Lower lobe of right lung (tissue), 2 donors: ENCODE measurements at regions not wholly inside any gene's neighbourhood (a gene's known extent, or its start where the extent isn't known, plus 50 kb on each side); places are given as distances from the start of the nearest gene placed in this dataset.
A peak's percentile ranks its signal among the peaks of the same experiment; 100 is the strongest.

ENCODE experiments used
- ATAC-seq, 2 donors: fragments of 200-7000 bp; cut with Tn5 transposase; one replicate each; pipeline ENCODE4 v1.9.1; 2020 to 2022; ENCODE audit warnings: mild to moderate bottlenecking in 2 of 2, moderate library complexity in 2 of 2
- DNase-seq: peaks from one replicate; pipeline ENCODE4 v3.0.0-alpha.2; 2020
- H3K27ac ChIP-seq: fragments of 200-600 bp; one replicate; pipeline ENCODE4 v1.8.0; 2022
- H3K27me3 ChIP-seq: fragments of 200-600 bp; one replicate; pipeline ENCODE4 v1.8.0; 2022; ENCODE audit warnings: low read depth
- H3K36me3 ChIP-seq: fragments of 200-600 bp; one replicate; pipeline ENCODE4 v1.8.0; 2022; ENCODE audit warnings: mild to moderate bottlenecking
- H3K4me1 ChIP-seq: fragments of 200-600 bp; one replicate; pipeline ENCODE4 v1.8.0; 2022
- H3K4me3 ChIP-seq: fragments of 200-600 bp; one replicate; pipeline ENCODE4 v1.8.0; 2022; ENCODE audit warnings: mild to moderate bottlenecking
- H3K9me3 ChIP-seq: fragments of 200-600 bp; one replicate; pipeline ENCODE4 v1.8.0; 2022
- CTCF ChIP-seq: fragments of 200-600 bp; IDR thresholded peaks from one replicate; pipeline ENCODE4 v1.8.0; 2022; ENCODE audit warnings: antibody characterized with exemption, mild to moderate bottlenecking
- intact Hi-C: fragments of 100-400 bp; cut with DNase I; formaldehyde crosslinking; loops from one replicate; pipeline ENCODE4 v1.11.0; 2022
- donor health status: DM: no; HTN: yes; CAD: no; lungs with severe emphysema.

- Histone ChIP-seq H3K4me3 (no peak overlapping the region), H3K27me3 (no peaks in the 10 kb centered on the region), H3K4me1 (no peaks in the 10 kb centered on the region), H3K36me3 (no peaks in the 10 kb centered on the region), H3K9me3 (no peaks in the 10 kb centered on the region), H3K27ac (no peak overlapping the region)
- intact Hi-C loops, result no loop called here
- DNase-seq, result no peak
- no peak for ATAC-seq
- no peak for TF ChIP-seq CTCF
Observed at GRCh38 chr5:89233462-89233861, 350.5 kb upstream of the MEF2C start.

- DNase-seq, result no peak
Observed at GRCh38 chr5:89232139-89232603, 349.2 kb upstream of the MEF2C start.

GRCh38 chr5:89230178-89230577 lies 347.2 kb upstream of the MEF2C start:
- intact Hi-C loops, result no loop called here
- no peak for TF ChIP-seq CTCF
- Histone ChIP-seq H3K9me3 (no peaks in the 10 kb centered on the region), H3K4me3 (no peak overlapping the region), H3K36me3 (no peaks in the 10 kb centered on the region), H3K4me1 (no peaks in the 10 kb centered on the region), H3K27me3 (no peaks in the 10 kb centered on the region), H3K27ac (no peak overlapping the region)
- ATAC-seq (peak; percentile 19 to 42), DNase-seq (no peak)

More at GRCh38 chr5:89232139-89232603, 349.2 kb upstream of the MEF2C start:
- no peak for ATAC-seq
- Histone ChIP-seq H3K4me3 (no peak overlapping the region), H3K27ac (no peak overlapping the region), H3K36me3 (no peaks in the 10 kb centered on the region), H3K27me3 (no peaks in the 10 kb centered on the region), H3K9me3 (no peaks in the 10 kb centered on the region), H3K4me1 (no peaks in the 10 kb centered on the region)
- TF ChIP-seq CTCF, result no peak
- intact Hi-C loops, result no loop called here

GRCh38 chr5:89229331-89230070 lies 346.5 kb upstream of the MEF2C start:
- no peak for DNase-seq
- Histone ChIP-seq H3K27ac (no peak overlapping the region), H3K9me3 (no peaks in the 10 kb centered on the region), H3K36me3 (no peaks in the 10 kb centered on the region), H3K4me3 (no peak overlapping the region), H3K27me3 (no peaks in the 10 kb centered on the region), H3K4me1 (no peaks in the 10 kb centered on the region)
- intact Hi-C loops, result no loop called here
- no peak for TF ChIP-seq CTCF
- peak in 1 of 2 donors; percentile 42 for ATAC-seq

- Histone ChIP-seq H3K36me3 (no peaks in the 10 kb centered on the region), H3K4me3 (no peak overlapping the region), H3K27ac (no peak overlapping the region), H3K4me1 (no peaks in the 10 kb centered on the region), H3K27me3 (no peaks in the 10 kb centered on the region), H3K9me3 (no peaks in the 10 kb centered on the region)
- intact Hi-C loops, result no loop called here
- TF ChIP-seq CTCF, result no peak
- no peak for DNase-seq
- ATAC-seq, result no peak
Observed at GRCh38 chr5:89228355-89228754, 345.4 kb upstream of the MEF2C start.
